PC-9 (cell line): ENCODE measurements at regions not wholly inside any gene's neighbourhood (a gene's known extent, or its start where the extent isn't known, plus 50 kb on each side); places are given as distances from the start of the nearest gene placed in this dataset.

ENCODE experiments used
- CTCF ChIP-seq: fragments of 200-600 bp; sonication (generic); conservative IDR thresholded peaks from 2 replicates; pipeline ENCODE4 v1.6.1; 2017; ENCODE audit warnings: mixed run types, antibody characterized with exemption, mild to moderate bottlenecking, moderate library complexity
- EZH2 ChIP-seq: fragments of 200-600 bp; sonication (generic); IDR thresholded peaks from 2 replicates; pipeline ENCODE4 v1.8.0; 2017; ENCODE audit warnings: antibody characterized with exemption, low read depth

GRCh38 chr6:21536280-21536766 lies 57.2 kb upstream of the SOX4 start:
- TF ChIP-seq CTCF, result no peak
- no peak for TF ChIP-seq EZH2
